Activated gamma-delta T cell treated with Interleukin-2 at 50 U/mL for 16 hours (primary cell): ENCODE measurements at regions not wholly inside any gene's neighbourhood (a gene's known extent, or its start where the extent isn't known, plus 50 kb on each side); places are given as distances from the start of the nearest gene placed in this dataset.

ENCODE experiments used
- DNase-seq: peaks from one replicate; pipeline ENCODE4 v3.0.0-alpha.2; 2020

DNA sequence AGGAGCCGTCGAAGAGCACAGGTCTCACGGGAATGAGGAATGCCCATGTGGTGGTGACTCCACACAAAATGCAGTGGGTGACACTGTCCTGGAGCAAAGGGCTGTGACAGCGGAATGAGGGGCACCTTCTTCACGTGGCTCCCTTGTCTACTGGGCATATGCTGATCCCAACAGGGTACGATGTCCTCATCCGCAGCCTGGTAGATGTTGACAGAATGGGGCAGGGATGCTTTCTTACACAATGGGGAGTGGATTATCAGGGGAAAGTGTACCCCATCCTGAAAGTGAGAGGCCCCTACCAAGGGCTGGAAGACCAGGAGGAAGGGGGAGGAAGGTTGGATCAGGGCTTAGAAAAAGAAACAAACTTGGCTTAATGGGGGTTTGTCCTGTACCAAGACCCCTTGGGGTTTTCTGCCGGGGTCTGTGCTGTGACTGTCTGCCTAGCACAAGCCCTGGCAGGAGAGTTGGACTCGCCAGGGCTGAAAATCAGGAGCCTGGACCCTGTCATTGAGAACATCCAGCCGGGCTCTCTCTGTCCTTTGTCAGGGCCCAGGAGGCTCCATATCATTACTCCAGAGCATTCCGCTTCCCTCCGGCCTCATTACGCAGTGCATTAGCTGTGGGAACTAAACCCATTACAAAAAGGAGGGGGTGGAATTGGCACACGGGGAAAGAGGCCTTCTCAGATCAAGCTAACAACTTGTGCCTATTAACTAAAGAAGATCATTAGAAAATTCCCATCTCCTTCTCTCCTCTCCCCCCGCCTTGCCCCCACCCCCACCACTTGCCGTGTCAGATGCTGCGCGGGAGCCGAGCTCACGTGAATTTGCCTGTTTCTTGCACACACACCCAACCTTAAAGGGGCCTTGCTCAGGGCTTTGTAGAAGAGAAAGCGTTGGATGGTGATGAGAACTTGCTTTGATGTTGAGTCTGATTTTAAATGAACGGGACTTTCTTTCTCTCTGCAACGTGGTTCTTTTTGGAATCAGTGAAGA lies 171.8 kb upstream of the PARP11 start:
- no peak for DNase-seq

DNA sequence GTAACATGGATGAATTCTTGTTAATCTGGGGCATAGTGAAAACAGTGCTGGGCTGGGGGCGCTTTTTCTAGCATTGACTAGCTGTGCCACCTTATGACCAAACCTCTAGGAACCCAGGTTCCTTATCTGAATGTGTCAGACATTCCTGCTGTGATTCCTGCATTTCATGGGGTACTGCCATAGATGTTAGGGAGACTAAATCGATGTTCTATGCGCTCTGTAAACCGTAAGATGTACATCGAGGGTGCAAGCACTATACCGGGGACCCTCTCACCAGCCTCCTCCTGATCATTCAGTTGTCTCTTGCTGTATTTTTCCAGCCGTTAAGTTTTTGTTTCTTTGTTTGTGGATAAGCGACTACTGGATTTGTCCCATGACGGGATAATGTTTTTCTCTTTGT lies 170.9 kb upstream of the PARP11 start:
- no peak for DNase-seq

DNA sequence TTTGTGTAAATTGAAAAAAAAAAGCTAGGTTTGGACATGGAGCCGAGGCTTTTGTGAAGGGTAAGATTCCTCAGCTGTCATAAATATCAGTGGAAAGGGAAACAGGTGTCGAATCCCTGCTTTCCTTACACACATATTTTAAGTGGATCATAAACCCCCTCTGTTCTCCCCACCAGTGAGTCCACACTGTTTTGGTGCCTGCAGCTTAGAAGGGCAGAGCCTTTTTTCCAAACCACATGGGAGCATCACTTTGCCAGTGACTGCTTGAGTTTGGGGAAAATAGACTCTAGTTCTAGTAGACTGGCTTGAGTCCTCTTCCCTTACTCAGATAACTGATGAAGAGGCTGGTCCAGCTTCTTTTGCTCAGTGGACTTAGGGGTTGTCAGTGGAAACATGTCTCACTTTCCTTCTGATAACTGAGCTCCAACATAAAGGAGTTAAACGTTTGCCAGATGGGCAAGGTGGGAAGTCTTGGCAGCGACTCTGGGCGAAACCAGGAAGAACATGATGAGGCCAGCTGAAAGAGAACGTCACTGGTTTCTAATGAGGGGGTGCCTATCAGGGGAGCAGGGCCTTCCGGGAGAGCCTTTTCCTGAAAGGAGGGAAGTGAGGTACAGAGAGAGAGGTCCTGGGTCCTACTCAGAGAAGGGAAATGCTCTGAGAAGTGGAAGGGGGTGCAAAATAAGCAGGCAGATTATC lies 168.1 kb upstream of the PARP11 start:
- no peak for DNase-seq

DNA sequence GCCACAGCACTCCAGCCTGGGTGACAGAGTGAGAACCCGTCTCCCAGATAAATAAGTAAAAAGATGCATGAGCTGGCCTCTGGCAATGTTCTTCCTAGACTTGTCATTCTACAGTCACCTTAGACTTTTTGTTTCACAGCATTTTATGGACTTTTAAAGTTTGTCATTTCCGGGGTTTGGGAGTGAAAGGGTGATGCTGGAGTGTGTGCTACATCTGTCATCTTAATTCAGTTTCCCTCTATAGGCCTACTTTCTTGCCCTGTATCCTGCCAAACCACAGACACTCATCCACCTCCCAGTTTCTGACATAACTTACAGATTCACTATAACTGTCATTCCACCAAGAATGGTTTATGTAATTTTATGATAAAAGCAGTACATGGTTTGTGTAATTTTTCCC lies 166.7 kb upstream of the PARP11 start:
- DNase-seq: no peak

DNA sequence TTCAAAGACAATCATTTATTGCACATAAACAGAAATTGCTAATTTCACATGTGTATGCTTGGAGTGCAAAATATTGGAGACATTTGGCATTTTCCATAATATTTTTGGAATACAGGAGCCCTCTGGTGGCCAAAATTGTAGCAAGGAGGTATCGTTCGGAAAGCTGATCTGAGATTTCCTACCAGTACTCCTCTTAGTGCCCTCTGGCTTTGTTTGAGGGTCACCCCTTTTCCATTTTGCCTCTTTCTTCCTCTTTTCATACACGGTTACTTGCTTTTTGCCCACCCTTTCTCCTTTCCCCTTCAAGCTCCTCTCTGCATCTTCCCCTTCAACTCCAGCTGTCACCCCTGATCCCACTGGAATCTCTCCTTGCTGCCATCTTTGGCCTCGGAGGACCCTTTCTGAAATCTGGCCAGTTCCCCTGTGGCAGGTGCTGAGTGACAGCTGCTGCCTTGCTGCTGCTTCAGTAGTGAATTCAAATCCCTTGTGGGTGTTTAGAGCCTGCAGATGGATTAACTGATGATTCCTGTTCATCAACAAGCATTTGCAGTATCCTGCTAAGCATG lies 164.6 kb upstream of the PARP11 start:
- DNase-seq: peak; percentile 15

DNA sequence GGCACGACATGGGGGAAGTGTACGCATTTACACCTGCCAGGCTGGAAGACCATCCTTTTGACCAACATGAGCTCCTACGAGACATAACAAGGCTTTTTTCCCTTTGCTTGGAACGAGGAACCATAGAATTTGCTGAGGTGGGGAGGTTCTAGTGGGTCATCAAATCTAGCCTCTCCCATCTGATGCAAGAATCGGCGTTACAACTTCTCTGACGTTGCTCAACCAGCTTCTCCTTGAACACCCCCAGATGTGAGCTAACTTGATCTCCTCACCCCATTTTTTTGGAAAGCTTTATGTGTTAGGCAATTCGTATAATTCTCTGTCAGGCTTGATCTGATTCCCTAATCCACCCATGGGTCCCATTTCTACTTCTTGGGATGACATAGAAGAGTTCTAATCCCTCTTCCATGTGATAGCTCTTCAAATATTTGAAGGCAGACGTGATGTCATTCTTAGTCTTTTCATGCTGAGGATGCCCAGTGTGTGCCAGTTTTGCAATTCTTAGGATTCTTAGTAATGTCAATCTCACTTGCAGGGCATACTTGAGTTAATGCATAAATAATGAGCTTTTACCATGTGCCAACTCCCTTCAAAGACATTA lies 163.6 kb upstream of the PARP11 start:
- no peak for DNase-seq

DNA sequence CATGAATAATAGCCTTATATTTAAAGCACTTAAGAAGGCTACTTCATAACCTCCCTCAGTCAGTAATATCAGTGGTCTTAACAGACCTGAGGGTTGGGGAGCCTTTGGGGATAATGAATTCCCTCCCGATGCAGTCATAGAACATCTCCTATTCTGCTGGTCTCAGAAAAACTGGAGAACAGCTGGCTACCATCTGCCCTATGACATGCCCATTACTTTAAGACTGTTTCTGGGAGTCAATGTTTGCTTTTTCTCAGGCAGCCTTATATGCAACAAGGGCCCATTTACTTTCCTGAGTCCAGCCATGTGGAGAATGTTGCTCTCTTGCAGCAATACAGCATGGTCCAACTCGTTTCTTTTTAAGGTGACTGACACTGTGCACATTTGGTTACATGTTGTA lies 161.7 kb upstream of the PARP11 start:
- no peak for DNase-seq

DNA sequence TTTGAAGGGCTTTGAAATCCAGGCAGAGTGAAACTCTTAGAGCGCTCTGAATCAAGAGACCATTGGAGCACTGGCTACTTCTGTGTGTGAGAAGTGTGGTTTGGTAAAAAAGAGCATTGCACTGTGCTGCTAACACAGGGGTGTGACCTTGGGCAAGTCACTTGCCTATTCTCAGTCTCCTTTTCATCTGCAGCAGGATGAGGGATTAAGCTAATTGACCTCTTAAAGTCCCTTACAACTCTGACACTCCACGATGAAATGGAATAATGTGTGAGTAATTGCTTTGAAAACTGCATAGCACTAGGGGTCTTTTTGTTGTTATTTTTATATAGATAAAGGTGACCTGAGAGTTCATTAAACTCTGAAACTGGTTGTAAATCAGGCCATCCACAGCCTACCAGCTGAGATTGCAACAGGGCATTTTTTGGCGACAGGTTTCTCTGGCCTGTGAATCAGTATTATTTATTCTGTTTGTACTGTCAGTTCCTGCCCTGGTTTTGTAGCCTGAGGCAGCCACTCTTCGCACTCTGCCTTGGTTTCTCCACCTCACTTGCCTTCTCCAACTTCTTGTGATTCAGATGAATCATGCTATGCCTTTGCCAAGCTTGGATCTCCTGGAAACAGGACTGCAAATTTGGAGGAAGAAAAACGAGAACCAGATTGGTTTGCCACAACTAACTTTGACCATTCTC lies 159.9 kb upstream of the PARP11 start:
- DNase-seq: no peak

DNA sequence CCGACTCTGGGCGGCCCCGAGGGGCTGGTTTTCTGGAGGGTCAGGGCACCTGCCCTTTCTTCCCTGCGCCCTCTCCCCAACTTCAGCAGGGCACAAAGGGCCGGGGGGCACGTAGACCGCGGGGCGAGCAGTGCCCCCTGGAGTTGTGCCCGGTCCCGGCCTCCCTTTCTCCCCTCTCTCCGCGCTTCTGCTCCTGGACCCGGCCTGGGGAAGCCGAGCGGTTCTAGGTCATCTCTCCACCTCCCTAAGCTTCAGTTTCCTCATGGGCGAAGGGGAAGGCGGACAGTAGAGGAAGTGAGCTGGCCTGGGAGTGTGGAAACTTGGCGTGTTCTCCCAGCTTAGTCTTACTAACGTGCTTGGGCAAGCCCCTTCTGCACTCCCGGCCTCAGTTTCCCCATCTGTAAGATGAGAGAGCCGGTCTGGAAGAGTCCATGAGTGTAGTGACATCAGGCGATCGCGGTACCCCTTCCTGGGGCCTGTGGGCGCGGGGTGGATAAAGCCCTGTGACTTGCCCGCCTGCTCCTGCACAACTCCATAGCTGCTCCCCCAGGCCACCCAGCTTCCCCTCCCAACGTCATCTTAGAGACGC lies 158.6 kb upstream of the PARP11 start:
- no peak for DNase-seq

DNA sequence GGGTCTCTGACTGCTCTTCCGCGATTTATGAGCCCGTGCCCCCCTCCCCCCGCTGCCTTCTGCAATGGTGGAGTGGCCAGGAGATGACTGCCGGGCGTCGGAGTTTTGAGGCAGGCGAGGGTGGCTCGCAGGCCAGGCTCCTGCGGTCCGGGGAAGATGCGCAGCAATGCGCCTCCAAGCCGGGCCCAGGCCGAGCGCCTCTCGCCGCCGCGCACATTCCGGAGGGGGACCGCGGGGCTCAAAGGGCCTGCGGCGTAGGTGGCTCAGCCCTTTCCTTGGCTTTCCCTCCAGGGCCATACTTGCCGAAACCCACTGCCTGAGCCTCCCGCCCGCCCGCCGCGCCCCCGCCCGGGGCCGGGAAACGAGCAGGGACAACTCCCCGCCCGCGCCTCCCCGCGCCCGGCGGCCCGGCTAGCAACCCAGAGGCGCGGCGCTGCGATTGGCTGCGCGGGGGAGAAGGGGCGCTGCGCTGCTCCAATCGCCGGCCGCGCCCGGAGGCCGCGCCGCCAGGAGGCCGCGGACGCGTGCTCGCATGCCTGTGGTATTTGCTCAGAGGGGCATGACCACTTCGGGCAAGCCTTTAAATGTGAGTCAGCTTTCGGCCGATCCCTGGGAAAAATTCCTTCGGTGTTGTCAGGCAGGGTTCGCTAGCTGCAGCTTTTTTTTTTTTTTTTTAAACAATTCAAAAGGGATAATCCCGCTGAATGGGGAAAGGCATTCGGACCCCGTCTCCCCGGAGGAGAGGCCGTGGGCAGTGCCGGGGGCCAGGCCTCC lies 157.9 kb upstream of the PARP11 start:
- peak; percentile 65 for DNase-seq

DNA sequence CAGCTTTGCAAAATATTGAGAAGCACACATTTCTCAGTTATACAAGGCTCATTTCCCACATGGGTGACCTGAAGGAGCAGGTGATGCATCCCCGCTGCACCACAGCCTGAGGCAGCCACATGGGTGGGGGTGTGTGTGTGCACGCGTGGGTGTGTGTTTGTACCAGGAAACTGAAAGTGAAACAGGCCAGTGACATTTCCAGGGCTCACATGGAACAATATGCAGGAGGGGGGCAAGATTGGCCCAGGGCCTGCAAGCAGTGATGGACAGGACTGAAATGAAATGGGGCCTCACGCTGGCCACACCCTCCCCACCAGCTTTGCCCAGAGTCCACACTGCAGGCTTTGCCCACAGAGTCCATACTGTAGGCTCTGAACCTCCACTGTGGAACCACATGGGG lies 154.2 kb upstream of the PARP11 start:
- DNase-seq: peak; percentile 45

DNA sequence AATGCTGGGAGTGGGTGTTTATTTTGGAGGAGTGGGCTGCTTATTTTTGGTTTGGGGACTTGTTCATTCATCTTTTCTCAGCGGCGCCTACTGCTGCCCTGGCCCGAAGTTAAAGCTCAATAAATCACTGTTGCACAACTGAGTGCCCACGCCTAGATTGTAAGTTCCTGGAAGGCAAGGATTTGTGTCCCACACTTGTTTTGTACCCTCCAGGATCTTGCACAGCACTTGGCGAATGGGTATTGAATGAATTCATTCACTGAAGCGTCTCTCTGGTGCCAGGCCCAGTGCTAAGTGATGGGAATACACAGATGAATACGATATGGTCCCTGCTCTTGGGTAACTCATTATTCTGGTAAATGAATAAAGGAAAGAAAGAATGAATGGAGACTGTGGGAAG lies 153.3 kb upstream of the PARP11 start:
- DNase-seq: no peak

DNA sequence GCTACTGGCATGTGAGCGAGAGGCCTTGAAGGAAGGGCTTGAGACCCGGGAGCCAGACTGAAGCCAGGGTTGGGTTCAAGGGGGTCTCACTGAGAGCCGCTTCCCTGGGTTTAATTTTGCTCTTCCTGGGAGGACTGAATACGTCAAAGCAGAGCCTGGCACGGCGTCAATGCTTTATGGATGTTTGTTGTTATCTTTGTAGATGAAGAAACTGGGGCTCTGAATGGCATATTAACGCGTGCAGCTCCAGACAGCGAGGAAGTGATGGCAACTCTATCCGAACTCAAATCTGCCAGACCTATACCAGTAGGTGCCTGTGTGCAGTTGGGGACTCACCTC lies 152.8 kb upstream of the PARP11 start:
- DNase-seq: no peak

DNA sequence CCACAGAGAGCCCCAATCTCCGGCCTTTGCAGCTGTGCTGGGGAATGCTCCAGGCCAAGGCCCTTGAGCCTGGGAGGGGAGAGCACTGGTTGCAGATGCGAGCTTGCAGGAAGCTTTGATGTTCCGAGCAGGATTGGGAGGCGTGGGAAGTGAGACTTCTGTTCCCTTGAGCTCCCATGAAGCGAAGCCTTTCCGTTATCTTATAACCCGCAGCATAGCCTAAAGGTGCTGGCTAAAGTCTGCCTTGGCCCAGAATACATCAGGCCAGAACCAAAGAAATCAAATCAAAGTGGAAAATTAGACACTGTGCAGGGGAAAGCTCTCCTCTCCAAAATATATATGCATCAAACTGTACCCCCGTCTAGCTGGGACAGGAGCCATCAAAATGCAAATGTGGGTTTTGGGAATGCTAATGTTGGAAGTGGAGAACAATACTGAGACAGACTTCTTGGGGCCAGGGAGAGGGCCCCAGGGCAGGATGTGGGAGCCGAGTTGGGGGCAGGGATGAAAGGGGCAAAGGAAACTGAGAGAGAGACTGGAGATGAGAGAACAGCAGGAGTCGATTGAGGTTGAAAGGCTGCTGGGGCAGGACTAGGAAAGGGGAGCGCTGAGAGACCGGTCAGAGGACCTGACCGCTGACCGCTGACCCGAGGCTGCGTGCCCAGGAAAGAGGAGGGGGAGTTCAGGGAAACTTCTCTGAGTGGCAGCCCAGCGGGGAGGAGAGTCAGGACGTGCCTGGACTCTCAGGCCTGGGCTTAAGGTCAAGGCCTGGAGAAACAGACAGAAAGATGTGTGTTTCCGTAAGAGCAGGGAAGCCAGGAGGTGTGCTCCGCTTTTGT lies 152.2 kb upstream of the PARP11 start:
- no peak for DNase-seq

DNA sequence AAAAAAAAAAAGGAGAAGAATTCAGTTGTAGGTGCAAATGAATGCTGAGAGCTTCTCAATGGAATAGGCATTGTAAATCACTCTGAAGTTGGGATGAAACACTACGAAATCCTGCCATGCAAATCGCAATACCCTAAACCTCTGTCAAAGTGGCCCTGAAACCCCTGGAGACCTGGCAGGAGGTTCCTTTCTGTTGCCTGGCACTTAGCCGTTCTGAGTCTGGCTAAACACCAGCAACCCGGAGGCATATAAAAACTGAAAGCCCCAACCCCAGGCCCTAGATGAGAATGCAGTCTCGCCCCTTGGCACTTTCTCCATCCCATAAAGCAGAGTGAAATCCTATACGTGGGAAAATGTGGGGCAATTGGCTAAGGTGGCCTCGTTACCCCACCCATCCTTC lies 151.5 kb upstream of the PARP11 start:
- DNase-seq: no peak

DNA sequence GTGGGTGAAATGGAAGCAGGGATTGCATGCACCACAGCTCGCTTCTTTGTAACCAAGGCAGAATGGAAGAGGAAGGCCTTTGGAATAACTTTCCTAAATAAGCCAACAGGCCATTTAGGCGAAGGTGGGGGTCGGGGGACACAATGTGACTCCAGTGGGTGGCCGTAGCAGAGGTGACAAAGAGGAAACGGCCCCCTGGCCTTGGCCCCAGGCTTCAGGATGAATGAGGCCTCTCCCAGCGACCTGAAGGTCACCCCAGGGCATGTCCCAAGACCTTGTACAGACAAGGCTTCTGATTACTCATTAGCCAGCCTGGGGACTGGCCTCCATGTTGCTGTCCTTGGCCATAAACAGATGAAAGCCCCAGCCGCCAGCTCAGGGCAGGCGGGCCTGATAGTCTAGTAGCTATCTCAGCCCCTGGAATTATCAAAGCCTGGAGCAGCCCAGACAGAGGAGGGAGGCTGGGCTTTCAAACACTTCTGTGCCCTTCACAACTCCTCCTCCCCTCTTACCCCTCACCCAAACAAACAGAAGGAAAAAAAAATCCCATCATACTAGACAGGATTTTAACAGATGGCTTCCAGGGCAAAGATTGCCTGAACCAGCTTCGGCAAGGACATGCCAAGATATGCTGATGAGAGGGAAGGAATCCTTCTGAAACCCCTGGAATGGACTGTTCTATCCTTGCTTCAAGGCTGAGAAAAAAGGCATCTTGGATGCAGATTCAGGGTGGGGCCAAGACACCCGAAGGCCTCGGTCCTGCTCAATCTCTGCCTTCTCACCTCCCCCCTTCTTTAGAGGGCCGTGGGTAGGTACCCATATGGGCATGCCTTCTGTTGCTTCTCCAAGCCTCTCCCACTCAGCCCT lies 142.3 kb upstream of the PARP11 start:
- no peak for DNase-seq

DNA sequence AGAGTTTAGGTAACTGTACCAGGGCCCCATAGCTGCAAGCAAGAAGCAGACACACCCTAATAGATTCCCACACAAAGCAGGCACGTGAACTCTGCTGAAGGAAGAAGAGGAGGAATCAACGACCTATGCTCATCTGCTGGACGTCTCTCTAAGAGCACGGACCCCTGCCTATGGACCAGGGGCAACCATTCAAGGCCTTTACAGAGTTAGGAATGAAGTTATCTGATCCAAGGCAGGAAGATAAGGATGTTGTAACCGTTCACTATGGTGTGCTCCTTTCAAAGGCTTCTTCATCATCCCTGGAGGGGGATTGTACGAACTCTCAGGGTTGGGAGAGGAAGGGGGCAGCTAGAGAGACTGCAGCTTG lies 141.6 kb upstream of the PARP11 start:
- no peak for DNase-seq

DNA sequence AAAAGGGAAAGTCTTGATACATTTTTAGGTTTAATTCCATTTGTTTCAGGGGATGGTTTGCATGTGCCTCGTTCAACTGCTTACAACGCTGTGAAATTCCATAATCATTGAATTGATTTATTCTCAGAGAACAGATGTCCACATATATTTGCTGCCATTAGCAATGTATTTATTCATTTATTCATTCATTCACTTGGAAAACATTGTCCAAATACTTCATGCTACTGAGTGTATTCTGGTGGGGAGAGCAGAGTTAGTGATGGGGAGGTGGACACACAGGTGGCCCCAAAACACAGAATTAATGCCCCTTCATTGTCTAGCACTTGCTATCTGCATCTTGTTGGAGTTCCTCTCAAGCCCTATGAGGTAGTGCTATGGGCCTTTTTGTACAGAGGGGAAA lies 141.2 kb upstream of the PARP11 start:
- DNase-seq: no peak

DNA sequence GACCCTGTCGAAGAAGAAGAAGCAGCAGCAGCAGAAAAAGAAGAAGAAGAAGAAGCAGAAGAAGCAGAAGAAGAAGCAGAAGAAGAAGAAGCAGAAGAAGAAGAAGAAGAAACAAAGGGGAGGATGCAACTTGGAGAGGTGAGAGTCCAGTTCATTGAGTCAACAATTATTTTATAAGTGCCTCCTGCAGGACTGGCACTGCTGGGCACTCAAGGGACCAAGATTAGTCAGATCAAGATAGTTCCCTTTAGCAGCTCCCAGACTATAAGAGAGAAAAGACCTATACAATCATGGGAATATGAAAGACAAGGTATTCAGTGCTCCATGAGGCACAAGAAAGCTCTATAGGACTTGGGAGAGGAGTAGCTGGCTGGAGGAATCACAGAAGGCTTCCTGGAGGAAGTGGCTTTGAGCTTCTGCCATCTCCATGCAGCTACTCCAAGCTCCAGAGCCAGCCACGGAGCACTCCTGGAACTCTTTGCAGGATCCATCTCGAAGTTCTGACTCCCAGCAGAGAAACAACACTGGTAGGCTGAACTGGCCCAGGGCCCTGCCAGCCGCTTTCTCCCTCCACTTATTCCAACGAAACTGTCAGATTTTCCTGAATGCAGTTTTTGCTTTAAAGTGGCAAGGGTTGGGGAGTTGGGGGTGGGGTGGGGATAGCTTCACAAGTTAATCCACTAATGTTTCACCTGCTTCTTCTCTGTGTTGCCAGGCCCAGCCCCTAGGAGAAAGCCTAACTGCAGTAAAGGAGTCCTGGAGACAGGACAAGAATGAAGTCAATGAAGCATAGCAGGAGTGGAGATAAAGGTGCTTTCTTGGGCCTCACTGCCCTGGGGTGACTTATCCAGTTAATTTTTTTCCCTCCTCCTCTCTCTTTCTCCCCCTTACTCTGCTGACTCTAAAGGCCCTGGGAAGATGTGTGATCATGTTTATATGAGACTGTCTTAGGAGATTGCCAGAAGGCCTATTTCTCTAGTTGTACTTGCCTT lies 140.1 kb upstream of the PARP11 start:
- no peak for DNase-seq
